ENCODE measurements at regions not wholly inside any gene's neighbourhood (a gene's known extent, or its start where the extent isn't known, plus 50 kb on each side); places are given as distances from the start of the nearest gene placed in this dataset. TPM values are rescaled to one million over a fixed set of nuclear protein-coding genes. Genes with fewer than 3 reads are reported as not detected.
"Not testable (repeated sequence)": the region's sequence is repeated elsewhere in the genome, so short reads cannot be mapped to it uniquely, and the experiment has no call there.

DNA sequence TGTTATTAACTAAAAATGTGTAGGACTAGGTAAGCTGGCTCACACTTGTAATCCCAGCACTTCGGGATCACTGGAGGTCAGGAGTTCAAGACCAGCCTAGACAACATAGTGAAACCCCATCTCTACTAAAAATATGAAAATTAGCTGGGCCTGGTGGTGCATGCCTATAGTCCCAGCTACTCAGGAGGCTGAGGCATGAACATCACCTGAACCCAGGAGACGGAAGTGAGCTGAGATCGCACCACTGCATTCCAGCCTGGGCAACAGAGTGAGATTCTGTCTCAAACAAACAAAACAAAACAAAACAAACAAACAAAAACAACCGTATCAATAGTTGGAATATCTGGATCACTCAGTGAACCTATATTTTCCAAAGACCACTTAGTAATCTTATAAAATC is 4759.1 kb upstream of the OR11H1 start:
- DNase-seq (ENCODE audit: low spot score); ATAC-seq (ENCODE audit: low FRiP score): not testable (repeated sequence)

DNA sequence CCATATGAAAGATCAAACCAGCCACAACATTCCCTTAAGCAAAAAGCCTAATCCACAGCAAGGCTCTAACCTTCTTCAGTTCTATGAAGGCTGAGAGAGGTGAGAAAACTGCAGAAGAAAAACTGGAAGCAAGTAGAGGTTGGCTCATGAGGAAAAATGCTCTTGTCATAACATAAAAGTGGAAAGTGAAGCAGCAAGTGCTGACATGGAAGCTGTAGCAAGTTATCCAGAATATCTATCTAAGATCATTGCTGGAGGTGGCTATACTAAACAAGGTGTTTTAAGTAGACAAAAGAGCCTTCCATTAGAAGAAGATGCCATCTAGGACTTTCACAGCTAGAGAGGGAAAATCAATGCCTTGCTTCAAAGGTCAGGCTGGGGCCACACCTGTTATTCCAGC is 4756.2 kb upstream of the OR11H1 start:
- not testable (repeated sequence) for DNase-seq (ENCODE audit: low spot score); ATAC-seq (ENCODE audit: low FRiP score)

DNA sequence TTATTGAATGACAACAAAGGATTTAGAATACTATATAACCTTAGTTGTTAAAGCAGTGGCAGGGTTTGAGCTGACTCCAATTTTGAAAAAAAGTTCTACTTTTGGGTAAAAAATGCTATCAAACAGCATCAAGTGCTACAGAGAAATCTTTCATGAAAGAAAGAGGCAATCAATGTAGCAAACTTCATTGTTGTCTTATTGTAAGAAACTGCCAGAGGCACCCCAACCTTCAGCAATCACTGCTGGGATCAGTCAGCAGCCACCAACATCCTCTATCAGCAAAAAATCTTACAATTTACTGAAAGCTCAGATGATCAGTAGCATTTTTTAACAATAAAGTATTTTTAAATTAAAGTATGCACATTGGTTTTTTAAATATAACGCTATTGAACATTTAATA is 4754.7 kb upstream of the OR11H1 start:
- not testable (repeated sequence) for ATAC-seq (ENCODE audit: low FRiP score); DNase-seq (ENCODE audit: low spot score)

DNA sequence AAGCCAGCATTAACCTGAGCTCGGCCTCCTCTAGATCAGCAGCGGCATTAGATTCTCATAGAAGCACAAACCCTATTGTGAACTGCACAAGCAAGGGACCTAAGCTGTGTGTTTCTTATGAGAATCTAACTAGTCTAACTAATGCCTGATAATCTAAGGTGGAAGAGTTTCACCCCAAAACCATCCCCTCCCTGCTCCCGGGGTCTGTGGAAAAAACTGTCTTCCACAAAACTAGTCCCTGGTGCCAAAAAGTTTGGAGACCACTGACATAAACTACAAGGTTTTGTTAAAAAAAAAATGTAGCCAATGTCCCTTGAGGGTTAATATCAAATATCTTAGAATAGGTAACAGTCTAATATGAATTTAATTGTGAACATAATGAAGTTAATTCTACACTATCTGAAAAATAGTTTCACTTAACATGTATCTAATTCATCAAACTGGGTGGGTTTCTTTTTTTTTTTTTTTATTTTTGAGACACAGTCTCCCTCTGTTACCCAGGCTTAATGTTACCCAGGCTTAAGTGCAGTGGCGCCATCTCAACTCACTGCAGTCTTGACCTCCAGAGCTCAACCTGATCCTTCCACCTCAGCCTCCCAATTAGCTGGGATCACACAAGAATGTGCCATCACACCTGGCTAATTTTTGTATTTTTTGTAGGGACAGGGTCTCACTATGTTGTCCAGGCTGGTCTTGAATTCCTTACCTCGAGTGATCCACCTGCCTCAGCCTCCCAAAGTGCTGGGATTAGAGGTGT is 4752.2 kb upstream of the OR11H1 start:
- not testable (repeated sequence) for ATAC-seq (ENCODE audit: low FRiP score); DNase-seq (ENCODE audit: low spot score)

DNA sequence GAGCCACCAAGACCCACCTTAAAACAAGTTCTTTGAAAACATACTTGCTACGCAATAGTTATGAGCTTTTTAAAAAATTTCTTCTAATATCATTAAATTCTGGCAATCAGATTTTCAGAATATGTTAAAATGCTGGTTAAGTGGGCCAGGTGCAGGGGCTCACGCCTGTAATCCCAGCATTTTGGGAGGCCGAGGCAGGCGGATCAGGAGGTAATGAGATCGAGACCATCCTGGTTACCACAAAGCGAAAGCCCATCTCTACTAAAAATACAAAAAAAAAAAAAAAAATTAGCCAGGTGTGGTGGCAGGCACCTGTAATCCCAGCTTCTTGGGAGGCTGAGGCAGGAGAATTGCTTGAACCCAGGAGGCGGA is 4751.6 kb upstream of the OR11H1 start:
- DNase-seq (ENCODE audit: low spot score); ATAC-seq (ENCODE audit: low FRiP score): not testable (repeated sequence)

DNA sequence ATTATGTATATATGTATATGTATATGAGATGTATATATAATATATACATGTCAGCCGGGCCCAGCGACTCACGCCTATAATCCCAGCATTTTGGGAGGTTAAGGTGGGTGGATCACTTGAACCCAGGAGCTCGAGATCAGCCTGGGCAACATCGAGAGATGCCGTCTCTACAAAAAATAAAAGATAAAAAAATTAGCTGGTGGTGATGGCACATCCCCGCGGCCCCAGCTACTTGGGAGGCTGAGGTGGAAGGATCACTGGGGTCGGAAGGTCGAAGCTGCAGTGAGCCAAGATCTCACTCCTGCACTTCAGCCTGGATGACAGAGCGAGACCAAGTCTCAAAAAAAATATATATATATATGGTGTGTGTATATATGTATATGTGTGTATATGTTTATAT is 4750.3 kb upstream of the OR11H1 start:
- ATAC-seq (ENCODE audit: low FRiP score); DNase-seq (ENCODE audit: low spot score): not testable (repeated sequence)

DNA sequence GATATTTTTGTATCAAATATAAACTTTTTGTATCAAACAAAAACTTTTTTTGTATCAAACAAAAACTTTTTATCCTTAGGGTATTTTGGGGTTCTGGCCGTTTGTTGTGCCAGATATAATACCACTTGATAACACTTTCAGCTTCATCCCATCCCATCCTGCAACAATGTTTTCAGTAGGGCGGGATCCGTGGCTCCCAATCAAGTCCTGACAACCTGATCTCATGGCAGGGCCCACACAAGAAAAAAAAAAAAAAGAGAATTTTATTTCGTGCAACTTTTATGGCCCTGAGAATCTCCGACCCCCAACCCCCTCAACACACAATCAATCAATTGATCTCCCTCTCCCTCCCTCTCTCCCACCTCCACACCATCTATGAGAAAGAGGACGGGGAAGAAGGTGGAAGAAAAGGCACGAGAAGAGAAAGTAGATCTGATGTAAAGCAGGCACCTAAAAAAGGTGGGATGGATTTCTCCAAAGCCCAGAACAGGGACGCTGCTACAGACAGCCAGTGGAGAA is 4749.6 kb upstream of the OR11H1 start:
- DNase-seq (ENCODE audit: low spot score) (no peak), ATAC-seq (ENCODE audit: low FRiP score) (no peak)
- TF ChIP-seq, protein P1, sequence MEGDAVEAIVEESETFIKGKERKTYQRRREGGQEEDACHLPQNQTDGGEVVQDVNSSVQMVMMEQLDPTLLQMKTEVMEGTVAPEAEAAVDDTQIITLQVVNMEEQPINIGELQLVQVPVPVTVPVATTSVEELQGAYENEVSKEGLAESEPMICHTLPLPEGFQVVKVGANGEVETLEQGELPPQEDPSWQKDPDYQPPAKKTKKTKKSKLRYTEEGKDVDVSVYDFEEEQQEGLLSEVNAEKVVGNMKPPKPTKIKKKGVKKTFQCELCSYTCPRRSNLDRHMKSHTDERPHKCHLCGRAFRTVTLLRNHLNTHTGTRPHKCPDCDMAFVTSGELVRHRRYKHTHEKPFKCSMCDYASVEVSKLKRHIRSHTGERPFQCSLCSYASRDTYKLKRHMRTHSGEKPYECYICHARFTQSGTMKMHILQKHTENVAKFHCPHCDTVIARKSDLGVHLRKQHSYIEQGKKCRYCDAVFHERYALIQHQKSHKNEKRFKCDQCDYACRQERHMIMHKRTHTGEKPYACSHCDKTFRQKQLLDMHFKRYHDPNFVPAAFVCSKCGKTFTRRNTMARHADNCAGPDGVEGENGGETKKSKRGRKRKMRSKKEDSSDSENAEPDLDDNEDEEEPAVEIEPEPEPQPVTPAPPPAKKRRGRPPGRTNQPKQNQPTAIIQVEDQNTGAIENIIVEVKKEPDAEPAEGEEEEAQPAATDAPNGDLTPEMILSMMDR (IDR thresholded peaks at IDR 0.05), result no peak

DNA sequence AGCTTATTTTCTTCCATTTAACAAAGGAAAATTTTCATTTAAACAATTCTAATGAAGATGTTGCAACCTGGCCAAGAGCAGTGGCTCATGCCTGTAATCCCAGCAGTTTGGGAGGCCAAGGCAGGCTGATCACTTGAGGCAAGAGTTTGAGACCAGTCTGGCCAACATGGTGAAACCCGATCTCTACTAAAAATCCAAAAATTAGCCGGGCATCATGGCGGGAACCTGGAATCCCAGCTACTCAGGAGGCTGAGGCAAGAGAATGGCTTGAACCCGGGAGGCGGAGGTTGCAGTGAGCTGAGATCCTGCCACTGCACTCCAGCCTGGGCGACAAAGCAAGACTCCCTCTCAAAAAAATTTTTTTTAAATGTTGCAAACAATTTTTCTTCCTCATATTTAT is 4748.8 kb upstream of the OR11H1 start:
- ATAC-seq (ENCODE audit: low FRiP score); DNase-seq (ENCODE audit: low spot score): not testable (repeated sequence)

DNA sequence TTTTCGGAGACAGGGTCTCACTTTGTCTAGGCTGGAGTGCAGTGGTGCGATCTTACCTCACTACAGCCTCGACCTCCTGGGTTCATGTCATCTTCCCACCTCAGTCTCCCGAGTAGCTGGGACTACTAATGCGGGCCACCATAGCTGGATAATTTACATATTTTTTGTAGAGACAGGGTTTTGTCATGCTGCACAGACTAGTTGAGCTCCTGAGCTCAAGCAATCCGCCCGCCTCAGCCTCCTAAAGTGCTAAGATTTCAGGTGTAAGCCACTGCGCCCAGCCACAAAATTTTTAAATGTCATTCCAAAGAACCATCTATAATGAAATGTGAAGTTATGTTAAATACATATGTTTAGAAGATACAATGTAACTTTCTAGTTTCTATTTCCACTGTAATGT is 4747.7 kb upstream of the OR11H1 start:
- ATAC-seq (ENCODE audit: low FRiP score), result peak; percentile 17
- DNase-seq (ENCODE audit: low spot score), result no peak
- TF ChIP-seq, protein P1 (IDR thresholded peaks at IDR 0.05), result no peak

DNA sequence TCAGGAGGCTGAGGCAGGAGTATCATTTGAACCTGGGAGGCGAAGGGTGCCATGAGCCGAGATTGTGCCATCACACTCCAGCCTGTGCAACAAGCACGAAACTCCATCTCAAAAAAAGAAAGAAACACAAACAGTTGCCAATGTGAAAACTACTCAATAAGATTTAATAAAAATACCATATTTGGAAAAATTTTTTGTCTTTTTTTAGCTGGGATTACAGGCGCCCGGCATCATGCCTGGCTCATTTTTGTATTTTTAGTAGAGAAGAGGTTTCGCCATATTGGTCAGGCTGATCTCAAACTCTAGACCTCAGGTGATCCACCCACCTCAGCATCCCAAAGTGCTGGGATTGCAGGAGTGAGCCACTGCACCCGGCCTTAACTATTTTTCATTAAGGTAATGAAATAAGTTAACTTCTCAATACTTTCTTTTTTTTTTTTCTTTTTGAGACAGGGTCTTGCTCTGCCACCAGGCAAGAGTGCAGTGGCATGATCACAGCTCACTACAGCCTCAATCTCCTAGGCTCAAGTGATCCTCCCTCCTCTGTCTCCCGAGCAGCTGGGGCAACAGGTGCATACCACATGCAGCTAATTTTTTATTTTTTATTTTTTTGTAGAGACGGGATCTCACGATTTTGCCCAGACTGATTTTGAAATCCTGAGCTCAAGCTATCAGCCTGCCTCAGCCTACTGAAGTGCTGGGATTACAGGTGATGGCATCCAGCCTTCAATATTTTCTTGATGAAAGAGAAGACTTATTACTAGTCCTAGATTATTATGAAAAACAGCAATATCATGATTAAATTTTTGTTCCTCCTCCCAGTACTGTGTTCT is 4746.2 kb upstream of the OR11H1 start:
- DNase-seq (ENCODE audit: low spot score) (no peak), ATAC-seq (ENCODE audit: low FRiP score) (no peak)

More for the DNA sequence above, 4746.2 kb upstream of the OR11H1 start:
- TF ChIP-seq, protein P1 (IDR thresholded peaks at IDR 0.05), result no peak

Small RNA genes in the stretch of these regions (small RNA-seq; reads per million reads assigned to genes)
- gene RF00004, result not detected

All from omental fat pad (tissue), 3 donors.